ENCODE measurements at regions not wholly inside any gene's neighbourhood (a gene's known extent, or its start where the extent isn't known, plus 50 kb on each side); places are given as distances from the start of the nearest gene placed in this dataset.

DNA sequence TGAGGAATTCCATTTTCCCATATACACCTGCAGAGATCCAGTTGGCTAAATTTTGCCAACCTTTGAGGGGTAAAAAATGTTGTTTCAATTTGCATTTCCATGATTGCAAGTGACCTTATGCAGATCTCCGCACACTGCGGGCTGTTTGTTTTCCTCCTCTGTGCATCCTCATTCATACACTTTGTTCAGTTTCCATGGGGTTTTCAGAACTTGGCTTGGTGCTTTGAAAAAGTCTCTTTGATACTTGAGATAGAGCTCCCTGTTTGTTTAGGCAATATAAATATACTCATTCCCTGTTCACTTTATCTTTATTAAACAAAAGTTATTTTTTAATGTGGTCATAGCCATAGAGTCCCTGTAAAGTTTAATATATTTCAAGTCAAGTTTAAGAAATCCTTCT is 353.1 kb downstream of the CMPK2 start:
- no peak for DNase-seq (ENCODE audit: low read depth)
- no peak overlapping the region for H3K4me3 ChIP-seq (ENCODE audit: low read length)
- TF ChIP-seq, protein P1, sequence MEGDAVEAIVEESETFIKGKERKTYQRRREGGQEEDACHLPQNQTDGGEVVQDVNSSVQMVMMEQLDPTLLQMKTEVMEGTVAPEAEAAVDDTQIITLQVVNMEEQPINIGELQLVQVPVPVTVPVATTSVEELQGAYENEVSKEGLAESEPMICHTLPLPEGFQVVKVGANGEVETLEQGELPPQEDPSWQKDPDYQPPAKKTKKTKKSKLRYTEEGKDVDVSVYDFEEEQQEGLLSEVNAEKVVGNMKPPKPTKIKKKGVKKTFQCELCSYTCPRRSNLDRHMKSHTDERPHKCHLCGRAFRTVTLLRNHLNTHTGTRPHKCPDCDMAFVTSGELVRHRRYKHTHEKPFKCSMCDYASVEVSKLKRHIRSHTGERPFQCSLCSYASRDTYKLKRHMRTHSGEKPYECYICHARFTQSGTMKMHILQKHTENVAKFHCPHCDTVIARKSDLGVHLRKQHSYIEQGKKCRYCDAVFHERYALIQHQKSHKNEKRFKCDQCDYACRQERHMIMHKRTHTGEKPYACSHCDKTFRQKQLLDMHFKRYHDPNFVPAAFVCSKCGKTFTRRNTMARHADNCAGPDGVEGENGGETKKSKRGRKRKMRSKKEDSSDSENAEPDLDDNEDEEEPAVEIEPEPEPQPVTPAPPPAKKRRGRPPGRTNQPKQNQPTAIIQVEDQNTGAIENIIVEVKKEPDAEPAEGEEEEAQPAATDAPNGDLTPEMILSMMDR (conservative IDR thresholded peaks at IDR 0.05; ENCODE audit: low read depth, low read length): no peak

DNA sequence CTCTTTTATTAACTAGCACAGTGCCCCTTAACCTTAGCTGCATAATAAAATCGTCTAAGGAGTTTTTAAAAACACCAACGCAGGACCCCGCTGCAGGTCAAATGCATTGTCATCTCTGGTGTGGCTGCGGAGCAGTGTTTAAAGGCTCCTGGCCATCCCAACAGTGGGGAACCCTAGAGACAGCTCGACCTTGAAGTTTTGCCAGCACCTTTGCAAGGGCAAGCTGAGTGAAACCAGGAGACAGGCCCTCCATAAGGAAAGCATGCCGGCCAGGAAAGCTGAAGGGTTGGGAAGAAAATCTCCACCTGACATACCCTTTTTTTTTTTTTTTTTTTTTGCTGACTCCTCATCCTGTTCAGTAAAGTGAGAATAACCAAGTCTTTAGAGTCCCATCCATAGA is 349.0 kb downstream of the CMPK2 start:
- TF ChIP-seq, protein P1 (conservative IDR thresholded peaks at IDR 0.05; ENCODE audit: low read depth, low read length): no peak
- DNase-seq (ENCODE audit: low read depth): no peak
- no peak overlapping the region for H3K4me3 ChIP-seq (ENCODE audit: low read length)

DNA sequence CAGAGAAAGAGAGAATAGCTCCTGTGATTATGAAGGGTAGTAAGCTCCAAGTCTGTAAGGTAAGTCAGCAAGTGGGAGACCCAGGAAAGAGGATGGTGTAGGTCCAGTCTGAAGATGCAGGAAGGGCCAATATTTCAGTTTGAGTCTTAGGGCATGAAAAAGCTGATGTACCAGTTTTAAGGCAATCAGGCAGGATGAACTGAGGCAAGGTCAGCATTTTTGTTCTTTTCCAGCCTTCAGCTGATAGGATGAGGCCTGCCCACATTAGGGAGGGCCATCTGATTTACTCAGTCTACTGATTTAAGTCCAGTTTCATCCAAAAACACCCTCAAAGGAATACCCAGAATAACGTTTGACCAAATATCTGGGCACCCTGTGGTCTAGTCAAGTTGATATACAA is 347.3 kb downstream of the CMPK2 start:
- DNase-seq (ENCODE audit: low read depth): no peak
- TF ChIP-seq, protein P1 (conservative IDR thresholded peaks at IDR 0.05; ENCODE audit: low read depth, low read length): no peak
- no peak overlapping the region for H3K4me3 ChIP-seq (ENCODE audit: low read length)

DNA sequence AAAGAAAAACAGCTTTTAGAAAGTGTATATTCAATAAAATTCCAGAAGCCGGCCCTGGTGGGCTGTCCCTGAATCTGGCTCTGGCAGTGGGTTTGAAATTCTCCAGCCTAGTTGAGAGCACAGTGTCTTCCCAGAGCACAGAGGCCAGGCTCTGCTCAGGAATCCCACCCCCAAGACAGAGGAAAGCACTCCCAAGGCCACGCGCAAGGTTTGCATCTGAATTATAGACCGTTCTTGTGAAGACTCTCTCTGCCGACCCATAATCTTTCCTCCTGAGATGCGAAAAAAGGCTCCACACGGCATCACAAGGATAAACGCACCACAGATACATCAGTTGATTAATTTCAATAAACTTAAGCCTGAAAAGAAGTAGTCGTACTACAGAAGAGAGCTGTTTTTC is 342.2 kb downstream of the CMPK2 start:
- TF ChIP-seq, protein P1 (conservative IDR thresholded peaks at IDR 0.05; ENCODE audit: low read depth, low read length): no peak

DNA sequence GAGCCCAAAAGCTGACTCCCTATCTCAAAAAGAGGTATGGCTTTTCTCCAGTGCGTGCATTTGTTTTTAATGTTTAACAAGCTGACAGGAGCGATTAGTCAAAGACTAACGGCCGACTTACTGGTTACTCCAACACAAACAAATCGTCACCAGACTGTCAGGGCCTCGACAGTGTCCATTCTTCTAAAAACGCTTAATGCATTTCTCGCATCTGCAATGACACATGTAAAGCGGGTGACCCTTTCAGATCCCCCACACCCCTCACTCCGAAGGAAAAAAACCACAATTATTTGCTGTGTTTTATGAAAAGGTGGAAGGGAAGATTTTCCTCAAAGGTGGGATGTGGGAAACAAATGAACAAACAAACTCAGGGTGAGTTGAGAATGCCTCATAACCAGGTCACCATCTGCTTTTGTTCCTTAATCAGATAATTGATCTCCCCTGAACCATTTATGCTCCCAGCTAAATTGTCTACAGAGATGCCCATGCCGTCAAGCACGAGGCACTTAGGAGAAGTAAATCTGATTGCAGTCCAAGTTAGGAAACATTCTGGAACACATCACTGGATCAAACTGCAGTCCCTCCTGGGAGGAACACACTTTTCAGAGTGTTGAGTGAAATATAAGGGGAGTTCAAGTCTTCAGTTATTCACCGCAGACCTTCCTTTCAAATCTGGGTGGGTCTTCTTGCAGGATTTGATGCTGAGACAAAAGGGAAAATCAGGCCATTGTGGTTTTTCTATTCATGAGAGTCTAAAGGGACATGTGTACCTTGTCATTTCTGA is 340.8 kb downstream of the CMPK2 start:
- TF ChIP-seq, protein P1 (conservative IDR thresholded peaks at IDR 0.05; ENCODE audit: low read depth, low read length): no peak
- no peak overlapping the region for H3K4me3 ChIP-seq (ENCODE audit: low read length)
- no peak for DNase-seq (ENCODE audit: low read depth)

More for the DNA sequence above, 342.2 kb downstream of the CMPK2 start:
- no peak for DNase-seq (ENCODE audit: low read depth)
- no peak overlapping the region for H3K4me3 ChIP-seq (ENCODE audit: low read length)

DNA sequence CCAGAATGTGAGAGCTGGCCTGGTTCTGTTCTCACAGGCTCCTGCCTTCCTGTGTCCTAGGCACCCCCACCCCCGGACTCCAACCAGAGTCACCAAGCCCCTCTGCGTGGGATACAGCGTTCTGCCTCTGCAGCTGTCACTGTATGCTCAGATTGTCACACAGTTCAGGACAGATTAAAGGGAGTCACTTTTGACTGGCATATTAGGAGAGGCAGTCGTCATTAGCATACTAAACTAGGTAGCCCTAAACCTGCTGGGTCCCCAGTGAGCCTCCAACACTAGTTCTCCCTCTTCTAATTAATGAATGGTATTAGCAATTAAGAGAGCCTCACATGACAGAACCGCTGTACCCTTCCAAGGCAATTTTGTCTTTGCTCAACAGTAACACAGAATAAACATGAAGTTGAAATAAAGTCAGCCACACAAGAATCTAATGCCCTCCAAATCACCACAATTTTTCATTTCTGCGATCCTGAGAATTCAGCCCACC is 340.2 kb downstream of the CMPK2 start:
- no peak for DNase-seq (ENCODE audit: low read depth)
- H3K4me3 ChIP-seq (ENCODE audit: low read length): no peak overlapping the region
- TF ChIP-seq, protein P1 (conservative IDR thresholded peaks at IDR 0.05; ENCODE audit: low read depth, low read length): no peak

Data from retinal pigment epithelial cell (primary cell).